H9 (cell line): ENCODE measurements at regions not wholly inside any gene's neighbourhood (a gene's known extent, or its start where the extent isn't known, plus 50 kb on each side); places are given as distances from the start of the nearest gene placed in this dataset.

Experiments
- DNase-seq: peaks from one replicate; pipeline ENCODE4 v3.0.0-alpha.2; 2017
- H2AFZ ChIP-seq: one replicate; pipeline ENCODE4 v1.6.1; 2013; ENCODE audit warnings: mild to moderate bottlenecking, low read length, control low read depth, moderate library complexity
- H2AK5ac ChIP-seq: 2 replicates; pipeline ENCODE4 v1.6.1; 2013; ENCODE audit warnings: low read length, control low read depth, mixed read lengths; ENCODE audit not compliant: insufficient read length
- H2BK120ac ChIP-seq: one replicate; pipeline ENCODE4 v1.6.1; 2013; ENCODE audit warnings: low read depth, mild to moderate bottlenecking, low read length, control low read depth, inconsistent platforms; ENCODE audit not compliant: poor library complexity, severe bottlenecking
- H2BK12ac ChIP-seq: 2 replicates; pipeline ENCODE4 v1.6.1; 2013; ENCODE audit warnings: low read length, control low read depth, mixed read lengths, low read depth; ENCODE audit not compliant: insufficient read length
- H2BK15ac ChIP-seq: 2 replicates; pipeline ENCODE4 v1.6.1; 2013; ENCODE audit warnings: low read depth, low read length, control low read depth
- H2BK20ac ChIP-seq: one replicate; pipeline ENCODE4 v1.6.1; 2013; ENCODE audit warnings: low read depth, mild to moderate bottlenecking, low read length, control low read depth, inconsistent platforms; ENCODE audit not compliant: poor library complexity, severe bottlenecking
- H2BK5ac ChIP-seq: 2 replicates; pipeline ENCODE4 v1.6.1; 2013; ENCODE audit warnings: low read length, control low read depth, mixed read lengths; ENCODE audit not compliant: insufficient read length
- H3K14ac ChIP-seq: 2 replicates; pipeline ENCODE4 v1.6.1; 2013; ENCODE audit warnings: low read length, control low read depth; ENCODE audit not compliant: insufficient read depth
- H3K18ac ChIP-seq: 2 replicates; pipeline ENCODE4 v1.6.1; 2013; ENCODE audit warnings: low read depth, mild to moderate bottlenecking, mixed read lengths, low read length, control low read depth; ENCODE audit not compliant: insufficient read length
- H3K23ac ChIP-seq: 2 replicates; pipeline ENCODE4 v1.6.1; 2013; ENCODE audit warnings: low read length, control low read depth, mixed read lengths, low read depth; ENCODE audit not compliant: insufficient read length
- H3K23me2 ChIP-seq: 2 replicates; pipeline ENCODE4 v1.6.1; 2013; ENCODE audit warnings: low read depth, mild to moderate bottlenecking, mixed read lengths, low read length, control low read depth; ENCODE audit not compliant: insufficient read length, poor library complexity, severe bottlenecking
- H3K27ac ChIP-seq: 2 replicates; pipeline ENCODE4 v1.5.1; 2013; ENCODE audit warnings: low read length, control low read depth, mixed read lengths, low read depth; ENCODE audit not compliant: insufficient read length
- H3K27me3 ChIP-seq: 2 replicates; pipeline ENCODE4 v1.6.1; 2013; ENCODE audit warnings: low read length, control low read depth, inconsistent platforms; ENCODE audit not compliant: insufficient read depth
- H3K4ac ChIP-seq: 2 replicates; pipeline ENCODE4 v1.6.1; 2013; ENCODE audit warnings: low read depth, mild to moderate bottlenecking, control low read depth, inconsistent platforms, low read length, moderate library complexity
- H3K4me1 ChIP-seq: 2 replicates; pipeline ENCODE4 v1.6.1; 2013; ENCODE audit warnings: low read length, control low read depth, inconsistent platforms; ENCODE audit not compliant: insufficient read depth
- H3K4me2 ChIP-seq: 2 replicates; pipeline ENCODE4 v1.6.1; 2013; ENCODE audit warnings: low read length, control low read depth, mixed read lengths; ENCODE audit not compliant: insufficient read length, insufficient read depth
- H3K56ac ChIP-seq: 2 replicates; pipeline ENCODE4 v1.6.1; 2013; ENCODE audit warnings: low read depth, mild to moderate bottlenecking, mixed read lengths, low read length, control low read depth; ENCODE audit not compliant: insufficient read length
- H3K79me1 ChIP-seq: 2 replicates; pipeline ENCODE4 v1.6.1; 2013; ENCODE audit warnings: low read depth, mild to moderate bottlenecking, moderate library complexity, low read length, control low read depth, inconsistent platforms; ENCODE audit not compliant: insufficient read depth, poor library complexity, severe bottlenecking
- H3K79me2 ChIP-seq: 2 replicates; pipeline ENCODE4 v1.6.1; 2013; ENCODE audit warnings: low read length, control low read depth, inconsistent platforms; ENCODE audit not compliant: insufficient read depth
- H3K9ac ChIP-seq: 2 replicates; pipeline ENCODE4 v1.6.1; 2013; ENCODE audit warnings: low read length, control low read depth, mixed read lengths; ENCODE audit not compliant: insufficient read length; ENCODE audit errors: extremely low read depth
- H3K9me3 ChIP-seq: one replicate; pipeline ENCODE4 v1.6.1; 2013; ENCODE audit warnings: low read depth, low read length, inconsistent platforms; ENCODE audit not compliant: control insufficient read depth
- H3T11ph ChIP-seq: one replicate; pipeline ENCODE4 v1.6.1; 2013; ENCODE audit warnings: mild to moderate bottlenecking, low read length, control low read depth, inconsistent platforms
- H4K20me1 ChIP-seq: one replicate; pipeline ENCODE4 v1.6.1; 2013; ENCODE audit not compliant: control insufficient read depth, insufficient read length, insufficient read depth
- H4K5ac ChIP-seq: 2 replicates; pipeline ENCODE4 v1.6.1; 2013; ENCODE audit warnings: low read depth, mild to moderate bottlenecking, mixed read lengths, low read length, control low read depth; ENCODE audit not compliant: insufficient read length
- H4K8ac ChIP-seq: replicated peaks from 2 replicates; pipeline ENCODE4 v1.6.1; 2013; ENCODE audit warnings: low read length, control low read depth, mixed read lengths, low read depth; ENCODE audit not compliant: insufficient read length
- H4K91ac ChIP-seq: 2 replicates; pipeline ENCODE4 v1.6.1; 2013; ENCODE audit warnings: low read depth, mild to moderate bottlenecking, moderate library complexity, mixed read lengths, low read length, control low read depth; ENCODE audit not compliant: insufficient read length
- H3K27ac Mint-ChIP-seq, 3 experiments: 2 replicates in 2 of 3; 3 replicates in 1 of 3; pipeline ENCODE4 v1.8.0; 2020 to 2021; ENCODE audit warnings: mixed read lengths in 3 of 3, mild to moderate bottlenecking in 1 of 3, moderate library complexity in 1 of 3
- H3K27me3 Mint-ChIP-seq: 2 replicates; pipeline ENCODE4 v1.8.0; 2021; ENCODE audit warnings: low read depth, mild to moderate bottlenecking, moderate library complexity, mixed read lengths
- H3K36me3 Mint-ChIP-seq, 3 experiments: 2 replicates in 2 of 3; 3 replicates in 1 of 3; pipeline ENCODE4 v1.8.0; 2020 to 2021; ENCODE audit warnings: low read depth in 3 of 3, mixed read lengths in 3 of 3; ENCODE audit not compliant: insufficient read depth in 1 of 3
- H3K4me1 Mint-ChIP-seq, 2 experiments: 2 replicates each; pipeline ENCODE4 v1.8.0; 2020; ENCODE audit warnings: mixed read lengths in 2 of 2
- H3K4me3 Mint-ChIP-seq, 2 experiments: 2 replicates in 1 of 2; 3 replicates in 1 of 2; pipeline ENCODE4 v1.8.0; 2020 to 2021; ENCODE audit warnings: mild to moderate bottlenecking in 2 of 2, mixed read lengths in 2 of 2, moderate library complexity in 1 of 2
- H3K9me3 Mint-ChIP-seq, 2 experiments: 2 replicates in 1 of 2; 3 replicates in 1 of 2; pipeline ENCODE4 v1.8.0; 2020; ENCODE audit warnings: mild to moderate bottlenecking in 2 of 2, mixed read lengths in 2 of 2, moderate library complexity in 1 of 2
- CTCF ChIP-seq: fragments of 200-600 bp; sonication (generic); conservative IDR thresholded peaks from 3 replicates; pipeline ENCODE4 v1.8.0; 2021; ENCODE audit warnings: antibody characterized with exemption, mild to moderate bottlenecking
- WGBS: extraction: QIAGEN DNeasy Blood & Tissue Kit; methylation state at CpG from one replicate; pipeline ENCODE4 v1.1.7; 2013; ENCODE audit warnings: missing lambda C conversion rate, low lambda C conversion rate, mixed read lengths; ENCODE audit not compliant: insufficient read length; ENCODE audit errors: extremely low coverage; 5-methylcytosine and 5-hydroxymethylcytosine counted together

GRCh38 chr1:63223426-63223825 lies 98.9 kb upstream of the FOXD3 start:
- H2BK15ac ChIP-seq, result no peak overlapping the region
- Mint-ChIP-seq H3K4me1 (no peaks in the 10 kb centered on the region), H3K4me3 (no peak overlapping the region), H3K9me3 (no peaks in the 10 kb centered on the region; a peak in 2 of 5 replicates), H3K36me3 (no peaks in the 10 kb centered on the region; a peak in 2 of 7 replicates), H3K27me3 (peaks cover 1% of the 10 kb centered on the region), H3K27ac (no peak overlapping the region)
- H3K14ac ChIP-seq, result no peak overlapping the region
- no peak overlapping the region for H4K8ac ChIP-seq
- no peak for DNase-seq
- no peak overlapping the region for H3K18ac ChIP-seq
- H3K79me2 ChIP-seq, result no peaks in the 10 kb centered on the region
- no peak overlapping the region for H3K4me2 ChIP-seq
- no peak overlapping the region for H3T11ph ChIP-seq
- H2BK12ac ChIP-seq, result no peak overlapping the region
- no peak overlapping the region for H4K91ac ChIP-seq
- no peak overlapping the region for H4K5ac ChIP-seq
- no peak for TF ChIP-seq CTCF
- H3K27me3 ChIP-seq, result no peaks in the 10 kb centered on the region
- no peak overlapping the region for H2BK120ac ChIP-seq
- H3K23ac ChIP-seq, result no peak overlapping the region
- H3K4me1 ChIP-seq, result no peaks in the 10 kb centered on the region
- H3K23me2 ChIP-seq, result no peaks in the 10 kb centered on the region
- no CpG with 5 or more reads among the region's 4 CpGs for WGBS
- no peak overlapping the region for H3K9ac ChIP-seq
- H3K4ac ChIP-seq, result no peak overlapping the region
- no peak overlapping the region for H3K27ac ChIP-seq
- H4K20me1 ChIP-seq, result no peaks in the 10 kb centered on the region
- no peak overlapping the region for H2BK5ac ChIP-seq
- no peak overlapping the region for H3K56ac ChIP-seq
- H3K79me1 ChIP-seq, result no peaks in the 10 kb centered on the region
- H2AK5ac ChIP-seq, result no peak overlapping the region
- no peaks in the 10 kb centered on the region for H3K9me3 ChIP-seq
- no peak overlapping the region for H2BK20ac ChIP-seq
- H2AFZ ChIP-seq, result no peak overlapping the region
